ENCODE measurements at regions not wholly inside any gene's neighbourhood (a gene's known extent, or its start where the extent isn't known, plus 50 kb on each side); places are given as distances from the start of the nearest gene placed in this dataset.

DNA sequence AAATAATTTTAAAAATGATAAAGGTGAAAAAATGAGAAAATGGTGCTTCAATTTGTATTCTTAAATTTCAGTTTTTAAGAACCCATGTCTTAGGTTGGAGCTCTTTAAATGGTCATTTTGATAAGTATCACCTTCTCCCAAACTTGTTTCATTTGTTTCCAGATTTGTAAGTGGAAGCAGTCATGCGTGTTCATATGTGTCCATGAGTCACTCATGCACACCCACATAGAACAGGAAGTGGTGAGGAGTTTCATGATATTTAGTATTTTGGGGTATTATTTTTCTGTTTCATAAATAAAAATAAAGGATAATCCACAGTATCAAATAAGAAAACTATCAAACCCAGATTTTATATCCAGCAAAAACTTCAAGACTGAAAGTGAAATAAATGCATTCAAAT, 570.4 kb upstream of the ST8SIA4 start:
- H3K9me3 Mint-ChIP-seq: no peaks in the 10 kb centered on the region; a peak in 1 of 5 replicates
- Histone ChIP-seq H2BK20ac (ENCODE audit: low read depth, low read length, poor library complexity, severe bottlenecking) (no peak overlapping the region), H2AFZ (ENCODE audit: low read length) (no peak overlapping the region), H3K23ac (ENCODE audit: insufficient read length, low read depth, low read length) (no peak overlapping the region), H4K5ac (ENCODE audit: insufficient read length, low read depth, low read length) (no peak overlapping the region), H3K14ac (ENCODE audit: insufficient read depth, low read length) (no peak overlapping the region), H3K9ac (ENCODE audit: extremely low read depth, insufficient read length, low read length) (no peak overlapping the region), H3K4ac (ENCODE audit: low read depth, low read length) (no peak overlapping the region), H3K9me3 (ENCODE audit: control insufficient read depth, low read depth, low read length) (no peaks in the 10 kb centered on the region), H3K18ac (ENCODE audit: insufficient read length, low read depth, low read length) (no peak overlapping the region), H4K8ac (replicated peaks; ENCODE audit: insufficient read length, low read depth, low read length) (no peak overlapping the region), H4K91ac (ENCODE audit: insufficient read length, low read depth, low read length) (no peak overlapping the region), H4K20me1 (ENCODE audit: control insufficient read depth, insufficient read depth, insufficient read length) (no peaks in the 10 kb centered on the region), H3K79me1 (ENCODE audit: insufficient read depth, low read depth, low read length, poor library complexity, severe bottlenecking) (no peaks in the 10 kb centered on the region), H2BK5ac (ENCODE audit: insufficient read length, low read length) (no peak overlapping the region), H3K4me1 (ENCODE audit: insufficient read depth, low read length) (no peaks in the 10 kb centered on the region), H2AK5ac (ENCODE audit: insufficient read length, low read length) (no peak overlapping the region), H2BK120ac (ENCODE audit: low read depth, low read length, poor library complexity, severe bottlenecking) (no peak overlapping the region), H3K27me3 (ENCODE audit: insufficient read depth, low read length) (no peaks in the 10 kb centered on the region), H3K56ac (ENCODE audit: insufficient read length, low read depth, low read length) (no peak overlapping the region), H2BK12ac (ENCODE audit: insufficient read length, low read depth, low read length) (no peak overlapping the region), H2BK15ac (ENCODE audit: low read depth, low read length) (no peak overlapping the region), H3K27ac (ENCODE audit: insufficient read length, low read depth, low read length) (no peak overlapping the region), H3K4me2 (ENCODE audit: insufficient read depth, insufficient read length, low read length) (no peak overlapping the region), H3T11ph (ENCODE audit: low read length) (no peak overlapping the region), H3K23me2 (ENCODE audit: insufficient read length, low read depth, low read length, poor library complexity, severe bottlenecking) (no peaks in the 10 kb centered on the region), H3K79me2 (ENCODE audit: insufficient read depth, low read length) (no peaks in the 10 kb centered on the region)
- no CpG with 5 or more reads among the region's 1 CpG for WGBS (ENCODE audit: extremely low coverage, insufficient read length, low lambda C conversion rate)
- no peak overlapping the region for H3K27ac Mint-ChIP-seq
- no peaks in the 10 kb centered on the region for H3K27me3 Mint-ChIP-seq (ENCODE audit: low read depth)
- no peaks in the 10 kb centered on the region for H3K36me3 Mint-ChIP-seq (ENCODE audit: insufficient read depth in 1 of 3, low read depth in 3 of 3)
- H3K4me1 Mint-ChIP-seq: peaks cover 2 to 3% of the 10 kb centered on the region in 2 experiments; a peak in 2 of 4 replicates
- DNase-seq: no peak
- TF ChIP-seq, protein P1, sequence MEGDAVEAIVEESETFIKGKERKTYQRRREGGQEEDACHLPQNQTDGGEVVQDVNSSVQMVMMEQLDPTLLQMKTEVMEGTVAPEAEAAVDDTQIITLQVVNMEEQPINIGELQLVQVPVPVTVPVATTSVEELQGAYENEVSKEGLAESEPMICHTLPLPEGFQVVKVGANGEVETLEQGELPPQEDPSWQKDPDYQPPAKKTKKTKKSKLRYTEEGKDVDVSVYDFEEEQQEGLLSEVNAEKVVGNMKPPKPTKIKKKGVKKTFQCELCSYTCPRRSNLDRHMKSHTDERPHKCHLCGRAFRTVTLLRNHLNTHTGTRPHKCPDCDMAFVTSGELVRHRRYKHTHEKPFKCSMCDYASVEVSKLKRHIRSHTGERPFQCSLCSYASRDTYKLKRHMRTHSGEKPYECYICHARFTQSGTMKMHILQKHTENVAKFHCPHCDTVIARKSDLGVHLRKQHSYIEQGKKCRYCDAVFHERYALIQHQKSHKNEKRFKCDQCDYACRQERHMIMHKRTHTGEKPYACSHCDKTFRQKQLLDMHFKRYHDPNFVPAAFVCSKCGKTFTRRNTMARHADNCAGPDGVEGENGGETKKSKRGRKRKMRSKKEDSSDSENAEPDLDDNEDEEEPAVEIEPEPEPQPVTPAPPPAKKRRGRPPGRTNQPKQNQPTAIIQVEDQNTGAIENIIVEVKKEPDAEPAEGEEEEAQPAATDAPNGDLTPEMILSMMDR (conservative IDR thresholded peaks at IDR 0.05): no peak
- no peak overlapping the region for H3K4me3 Mint-ChIP-seq

Data from H9 (cell line).